ENCODE measurements at regions not wholly inside any gene's neighbourhood (a gene's known extent, or its start where the extent isn't known, plus 50 kb on each side); places are given as distances from the start of the nearest gene placed in this dataset.

- TF ChIP-seq CTCF (IDR thresholded peaks at IDR 0.05) (no peak), POLR2A (IDR thresholded peaks at IDR 0.05) (no peak), EP300 (IDR thresholded peaks at IDR 0.05) (no peak)
These were observed 416.1 kb upstream of the IRX4 start for GRCh38 chr5:2298781-2299180.
